ENCODE measurements at regions not wholly inside any gene's neighbourhood (a gene's known extent, or its start where the extent isn't known, plus 50 kb on each side); places are given as distances from the start of the nearest gene placed in this dataset.
A peak's percentile ranks its signal among the peaks of the same experiment; 100 is the strongest.

- DNase-seq (ENCODE audit: low spot score) (peak; percentile 21), ATAC-seq (no peak)
Observed at GRCh38 chr22:26845021-26845743, 187.8 kb downstream of the MIAT start.

- DNase-seq (ENCODE audit: low spot score) (no peak), ATAC-seq (no peak)
Observed at GRCh38 chr22:26846076-26846475, 188.7 kb downstream of the MIAT start.

GRCh38 chr22:26846645-26847044 is 189.3 kb downstream of the MIAT start:
- DNase-seq (ENCODE audit: low spot score) (no peak), ATAC-seq (no peak)

- no peak for DNase-seq (ENCODE audit: low spot score)
- no peak for ATAC-seq
Observed at GRCh38 chr22:26847046-26847445, 189.7 kb downstream of the MIAT start.

- DNase-seq (ENCODE audit: low spot score) (no peak), ATAC-seq (no peak)
Observed at GRCh38 chr22:26847816-26848215, 190.4 kb downstream of the MIAT start.

GRCh38 chr22:26848244-26848920 is 191.0 kb downstream of the MIAT start:
- no peak for ATAC-seq
- no peak for DNase-seq (ENCODE audit: low spot score)

GRCh38 chr22:26849575-26849974 is 192.2 kb downstream of the MIAT start:
- ATAC-seq: no peak
- no peak for DNase-seq (ENCODE audit: low spot score)

- ATAC-seq (no peak), DNase-seq (ENCODE audit: low spot score) (no peak)
Observed at GRCh38 chr22:26851125-26851524, 193.7 kb downstream of the MIAT start.

- no peak for DNase-seq (ENCODE audit: low spot score)
- ATAC-seq: no peak
Observed at GRCh38 chr22:26852176-26852575, 194.8 kb downstream of the MIAT start.

GRCh38 chr22:26853071-26853470 is 195.7 kb downstream of the MIAT start:
- DNase-seq (ENCODE audit: low spot score): no peak
- ATAC-seq: no peak

- DNase-seq (ENCODE audit: low spot score) (no peak), ATAC-seq (no peak)
Observed at GRCh38 chr22:26853495-26853894, 196.1 kb downstream of the MIAT start.

- ATAC-seq (no peak), DNase-seq (ENCODE audit: low spot score) (no peak)
Observed at GRCh38 chr22:26857169-26857568, 199.8 kb downstream of the MIAT start.

- ATAC-seq: no peak
- DNase-seq (ENCODE audit: low spot score): no peak
Observed at GRCh38 chr22:26860301-26860700, 202.9 kb downstream of the MIAT start.

- ATAC-seq: no peak
- no peak for DNase-seq (ENCODE audit: low spot score)
Observed at GRCh38 chr22:26865021-26865420, 207.6 kb downstream of the MIAT start.

GRCh38 chr22:26883393-26883792 is 226.0 kb downstream of the MIAT start:
- no peak for DNase-seq (ENCODE audit: low spot score)

GRCh38 chr22:26884921-26885320 is 227.5 kb downstream of the MIAT start:
- ATAC-seq (no peak), DNase-seq (ENCODE audit: low spot score) (no peak)

More at GRCh38 chr22:26883393-26883792, 226.0 kb downstream of the MIAT start:
- ATAC-seq: no peak

- DNase-seq (ENCODE audit: low spot score) (no peak), ATAC-seq (no peak)
Observed at GRCh38 chr22:26885441-26886261, 228.3 kb downstream of the MIAT start.

- ATAC-seq: no peak
- DNase-seq (ENCODE audit: low spot score): no peak
Observed at GRCh38 chr22:26887456-26887855, 230.1 kb downstream of the MIAT start.

- ATAC-seq: no peak
Observed at GRCh38 chr22:26887916-26888315, 230.5 kb downstream of the MIAT start.

GRCh38 chr22:26888887-26889286 is 231.5 kb downstream of the MIAT start:
- ATAC-seq: no peak
- DNase-seq (ENCODE audit: low spot score): no peak

More at GRCh38 chr22:26887916-26888315, 230.5 kb downstream of the MIAT start:
- DNase-seq (ENCODE audit: low spot score): no peak

- DNase-seq (ENCODE audit: low spot score) (no peak), ATAC-seq (no peak)
Observed at GRCh38 chr22:26889802-26890201, 232.4 kb downstream of the MIAT start.

- DNase-seq (ENCODE audit: low spot score): no peak
- ATAC-seq: no peak
Observed at GRCh38 chr22:26890870-26891269, 233.5 kb downstream of the MIAT start.

Measured in left lobe of liver (tissue), 2 donors.